Gastroesophageal sphincter (tissue), 4 donors: ENCODE measurements at regions not wholly inside any gene's neighbourhood (a gene's known extent, or its start where the extent isn't known, plus 50 kb on each side); places are given as distances from the start of the nearest gene placed in this dataset.

Source experiments
- ATAC-seq: fragments of 150-250 bp; one replicate; pipeline ENCODE4 v1.9.1; 2016; ENCODE audit warnings: mild to moderate bottlenecking, moderate library complexity
- H3K27ac ChIP-seq, 4 donors: fragments of 200-600 bp; sonication (generic) in 3 of 4; 1 replicate in 3 of 4; 2 replicates in 1 of 4; pipeline ENCODE4 v1.5.1; 2016 to 2019
- H3K27me3 ChIP-seq: fragments of 200-600 bp; sonication (generic); one replicate; pipeline ENCODE4 v1.5.1; 2019
- H3K36me3 ChIP-seq, 2 donors: fragments of 200-600 bp; sonication (generic); one replicate each; pipeline ENCODE4 v1.5.1; 2019; ENCODE audit warnings: control low read depth in 1 of 2
- H3K4me1 ChIP-seq, 3 donors: fragments of 200-600 bp; sonication (generic); 1 replicate in 2 of 3; 2 replicates in 1 of 3; pipeline ENCODE4 v1.5.1; 2016 to 2019; ENCODE audit warnings: control low read depth in 2 of 3
- H3K4me3 ChIP-seq, 2 donors: fragments of 200-600 bp; sonication (generic); one replicate each; pipeline ENCODE4 v1.5.1; 2019; ENCODE audit warnings: mild to moderate bottlenecking in 1 of 2, moderate library complexity in 1 of 2
- H3K9me3 ChIP-seq, 3 donors: fragments of 200-600 bp; sonication (generic); one replicate each; pipeline ENCODE4 v1.5.1; 2017 to 2019; ENCODE audit warnings: control low read depth in 2 of 3
- CTCF ChIP-seq, 4 experiments: fragments of 200-600 bp in 2 of 4; fragments of 450-650 bp in 2 of 4; sonication (generic) in 1 of 4; IDR thresholded peaks; one replicate each; pipeline ENCODE4 v1.5.1; 2017 to 2019; ENCODE audit warnings: antibody characterized with exemption in 4 of 4, mild to moderate bottlenecking in 2 of 4, moderate library complexity in 2 of 4
- EP300 ChIP-seq: sonication (generic); formaldehyde crosslinking; IDR thresholded peaks from one replicate; pipeline ENCODE4 v1.6.1; 2017; ENCODE audit warnings: antibody characterized with exemption, mild to moderate bottlenecking
- POLR2A ChIP-seq, 2 donors: fragments of 450-650 bp; IDR thresholded peaks; one replicate each; pipeline ENCODE4 v1.6.1; 2017; ENCODE audit warnings: antibody characterized with exemption in 2 of 2, mild to moderate bottlenecking in 2 of 2, moderate library complexity in 1 of 2
- POLR2AphosphoS5 ChIP-seq: sonication (generic); formaldehyde crosslinking; IDR thresholded peaks from one replicate; pipeline ENCODE4 v1.6.1; 2017; ENCODE audit warnings: antibody characterized with exemption
- WGBS, 2 donors: methylation state at CpG; one replicate each; pipeline ENCODE4 v1.1.5; 2018; ENCODE audit warnings: low coverage in 1 of 2; 5-methylcytosine and 5-hydroxymethylcytosine counted together

GRCh38 chr4:100593935-100594334, 76.1 kb upstream of the EMCN start:
- Histone ChIP-seq H3K27me3 (no peaks in the 10 kb centered on the region), H3K36me3 (no peaks in the 10 kb centered on the region), H3K4me3 (no peak overlapping the region), H3K27ac (no peak overlapping the region), H3K4me1 (peaks cover 0 to 15% (median 0%) of the 10 kb centered on the region in 3 donors), H3K9me3 (no peaks in the 10 kb centered on the region)
- 32 to 42% methylated on average over 2 of the region's 2 CpGs for WGBS, 2 donors
- TF ChIP-seq POLR2AphosphoS5, result no peak
- no peak for TF ChIP-seq EP300
- ATAC-seq, result no peak

DNA sequence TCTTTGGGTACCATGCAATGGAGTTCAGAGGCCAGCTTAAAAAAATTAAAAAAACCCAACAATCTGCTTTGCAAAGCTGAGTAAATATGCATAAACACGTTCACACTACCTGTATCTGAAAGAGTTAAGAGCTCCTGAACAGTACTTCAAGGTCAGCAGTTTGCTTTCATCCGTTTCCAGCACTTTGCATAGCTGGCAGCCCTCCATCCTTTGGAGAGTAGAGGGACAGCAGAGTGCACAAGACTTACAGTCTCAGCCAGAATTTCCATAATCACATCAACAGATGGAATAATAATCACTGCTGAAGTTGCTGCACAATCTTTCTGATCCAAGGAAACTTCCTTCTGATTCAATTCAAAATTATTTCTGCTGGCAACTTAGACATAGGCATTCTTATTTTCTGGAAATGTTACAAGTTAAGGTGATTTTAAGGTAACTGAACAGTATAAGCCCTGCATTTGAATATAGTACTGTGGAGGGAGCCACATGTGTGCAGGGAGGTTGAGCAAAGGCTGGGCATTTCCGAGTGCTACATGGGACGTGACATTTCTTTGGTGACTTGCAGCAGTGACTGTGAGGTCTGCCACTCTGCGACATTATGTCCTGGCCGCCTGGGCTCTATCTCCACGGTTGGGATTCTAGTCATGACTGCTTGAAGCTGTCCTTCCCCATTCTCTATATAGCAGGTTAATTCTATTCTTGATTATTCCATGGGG, 73.5 kb upstream of the EMCN start:
- Histone ChIP-seq H3K36me3 (no peaks in the 10 kb centered on the region), H3K27me3 (no peaks in the 10 kb centered on the region), H3K4me3 (no peak overlapping the region), H3K9me3 (no peaks in the 10 kb centered on the region), H3K27ac (no peak overlapping the region), H3K4me1 (peaks cover 0 to 15% (median 0%) of the 10 kb centered on the region in 3 donors)
- ATAC-seq, result no peak
- WGBS, 2 donors, result 25 to 45% methylated on average over 5 to 7 of the region's 7 CpGs
- no peak for TF ChIP-seq CTCF (IDR thresholded peaks at IDR 0.05)
- TF ChIP-seq POLR2AphosphoS5, result no peak
- no peak for TF ChIP-seq POLR2A (IDR thresholded peaks at IDR 0.05)
- no peak for TF ChIP-seq EP300

DNA sequence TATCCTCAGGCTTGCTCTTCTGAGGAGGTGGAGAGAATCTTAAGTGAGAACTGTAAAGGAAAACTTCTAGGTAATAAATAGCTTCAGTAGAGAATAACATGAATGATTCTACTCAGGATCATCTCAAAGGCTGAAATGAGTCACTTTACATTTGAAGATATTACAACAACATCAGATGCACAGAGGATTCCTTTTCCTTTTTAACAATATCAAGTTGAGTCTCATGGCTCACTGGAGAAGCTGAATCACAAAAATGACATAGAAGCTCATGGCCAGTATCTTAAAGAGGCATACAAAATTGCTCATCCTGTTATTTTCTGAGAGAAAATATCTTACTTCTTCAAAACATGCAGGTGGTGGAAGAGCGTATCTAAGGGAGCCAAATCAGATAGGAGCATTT, 72.5 kb upstream of the EMCN start:
- Histone ChIP-seq H3K36me3 (no peaks in the 10 kb centered on the region), H3K27ac (no peak overlapping the region), H3K4me1 (peaks cover 0 to 15% (median 0%) of the 10 kb centered on the region in 3 donors), H3K9me3 (no peaks in the 10 kb centered on the region), H3K27me3 (no peaks in the 10 kb centered on the region), H3K4me3 (no peak overlapping the region)
- TF ChIP-seq POLR2A (IDR thresholded peaks at IDR 0.05) (no peak), POLR2AphosphoS5 (no peak), CTCF (IDR thresholded peaks at IDR 0.05) (no peak), EP300 (no peak)
- 50 to 69% methylated on average over 1 of the region's 1 CpG for WGBS, 2 donors
- ATAC-seq, result no peak

GRCh38 chr4:100588076-100588475, 70.3 kb upstream of the EMCN start:
- no peak overlapping the region for H3K4me3 ChIP-seq
- H3K27ac ChIP-seq, result no peak overlapping the region
- H3K27me3 ChIP-seq, result no peaks in the 10 kb centered on the region
- H3K9me3 ChIP-seq, result no peaks in the 10 kb centered on the region
- TF ChIP-seq POLR2A (IDR thresholded peaks at IDR 0.05), result no peak
- no peak for TF ChIP-seq POLR2AphosphoS5
- TF ChIP-seq EP300, result no peak
- TF ChIP-seq CTCF (IDR thresholded peaks at IDR 0.05), result no peak
- H3K4me1 ChIP-seq, result peaks cover 0 to 15% (median 0%) of the 10 kb centered on the region in 3 donors
- no peak for ATAC-seq
- no peaks in the 10 kb centered on the region for H3K36me3 ChIP-seq
- 63 to 68% methylated on average over 3 of the region's 3 CpGs for WGBS, 2 donors

- Histone ChIP-seq H3K27me3 (no peaks in the 10 kb centered on the region), H3K4me3 (no peak overlapping the region), H3K9me3 (no peaks in the 10 kb centered on the region), H3K4me1 (no peaks in the 10 kb centered on the region), H3K36me3 (no peaks in the 10 kb centered on the region), H3K27ac (no peak overlapping the region)
- TF ChIP-seq EP300 (no peak), POLR2AphosphoS5 (no peak)
- WGBS, 2 donors, result 70 to 82% methylated on average over 2 of the region's 2 CpGs
- ATAC-seq, result no peak
Observed at GRCh38 chr4:100582146-100582545, 64.3 kb upstream of the EMCN start.

DNA sequence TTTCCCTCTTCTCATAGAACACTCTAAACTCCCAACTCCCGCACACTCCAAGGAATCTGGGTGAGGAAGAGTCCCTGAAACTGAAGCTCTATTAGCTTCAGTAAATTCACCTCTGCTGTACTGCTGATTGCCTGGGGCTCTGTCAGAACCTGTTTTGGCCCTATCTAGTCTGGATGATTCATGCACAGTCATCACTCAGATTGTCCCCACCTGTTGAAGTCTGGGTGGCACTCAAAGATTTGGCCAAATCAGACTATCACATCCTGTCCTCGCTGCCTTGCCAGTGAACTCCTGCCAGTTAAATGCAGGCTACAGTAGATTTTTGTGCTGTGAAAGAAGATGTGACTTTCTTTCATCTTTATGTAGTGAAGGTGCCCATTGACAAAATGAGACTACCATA, 63.5 kb upstream of the EMCN start:
- WGBS, 2 donors, result 56 to 71% methylated on average over 1 to 2 of the region's 2 CpGs
- TF ChIP-seq EP300, result no peak
- TF ChIP-seq POLR2A (IDR thresholded peaks at IDR 0.05), result no peak
- TF ChIP-seq POLR2AphosphoS5, result no peak
- TF ChIP-seq CTCF (IDR thresholded peaks at IDR 0.05), result no peak
- Histone ChIP-seq H3K4me3 (no peak overlapping the region), H3K27ac (no peak overlapping the region), H3K4me1 (no peaks in the 10 kb centered on the region), H3K36me3 (no peaks in the 10 kb centered on the region), H3K27me3 (no peaks in the 10 kb centered on the region), H3K9me3 (no peaks in the 10 kb centered on the region)
- no peak for ATAC-seq
